ENCODE measurements at regions not wholly inside any gene's neighbourhood (a gene's known extent, or its start where the extent isn't known, plus 50 kb on each side); places are given as distances from the start of the nearest gene placed in this dataset.

DNA sequence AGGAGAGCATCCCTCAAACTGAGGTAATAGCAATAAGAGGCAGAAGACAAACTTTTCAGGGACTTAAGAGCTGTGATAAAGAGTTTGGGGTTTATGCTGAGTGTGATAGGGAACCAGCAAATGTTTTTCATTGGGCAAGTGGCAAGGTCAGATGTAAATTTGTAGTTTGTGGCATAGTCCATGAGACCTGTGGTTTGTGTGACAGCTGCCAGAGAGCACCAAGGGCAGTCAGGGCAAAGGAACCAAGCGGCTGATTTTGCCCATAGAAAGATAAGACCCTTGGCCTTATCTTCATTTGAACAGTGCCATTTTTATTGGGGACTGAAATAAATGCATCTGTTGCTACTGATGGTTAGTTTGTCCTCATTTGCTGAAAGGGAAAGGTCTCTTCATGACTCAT lies 220.3 kb downstream of the LRRN1 start:
- no peak overlapping the region for H3K4me3 ChIP-seq (ENCODE audit: low read depth, low read length)
- ChIA-PET POLR2A (no interaction called here), CTCF (no interaction called here)
- DNase-seq (ENCODE audit: low read depth, low spot score) = no peak
- TF ChIP-seq, protein P1, sequence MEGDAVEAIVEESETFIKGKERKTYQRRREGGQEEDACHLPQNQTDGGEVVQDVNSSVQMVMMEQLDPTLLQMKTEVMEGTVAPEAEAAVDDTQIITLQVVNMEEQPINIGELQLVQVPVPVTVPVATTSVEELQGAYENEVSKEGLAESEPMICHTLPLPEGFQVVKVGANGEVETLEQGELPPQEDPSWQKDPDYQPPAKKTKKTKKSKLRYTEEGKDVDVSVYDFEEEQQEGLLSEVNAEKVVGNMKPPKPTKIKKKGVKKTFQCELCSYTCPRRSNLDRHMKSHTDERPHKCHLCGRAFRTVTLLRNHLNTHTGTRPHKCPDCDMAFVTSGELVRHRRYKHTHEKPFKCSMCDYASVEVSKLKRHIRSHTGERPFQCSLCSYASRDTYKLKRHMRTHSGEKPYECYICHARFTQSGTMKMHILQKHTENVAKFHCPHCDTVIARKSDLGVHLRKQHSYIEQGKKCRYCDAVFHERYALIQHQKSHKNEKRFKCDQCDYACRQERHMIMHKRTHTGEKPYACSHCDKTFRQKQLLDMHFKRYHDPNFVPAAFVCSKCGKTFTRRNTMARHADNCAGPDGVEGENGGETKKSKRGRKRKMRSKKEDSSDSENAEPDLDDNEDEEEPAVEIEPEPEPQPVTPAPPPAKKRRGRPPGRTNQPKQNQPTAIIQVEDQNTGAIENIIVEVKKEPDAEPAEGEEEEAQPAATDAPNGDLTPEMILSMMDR (IDR thresholded peaks at IDR 0.05; ENCODE audit: low read depth, low read length) = no peak
- no peaks in the 10 kb centered on the region for H3K27me3 ChIP-seq (ENCODE audit: control insufficient read depth, insufficient read depth, low read length)
- H3K27ac ChIP-seq (ENCODE audit: low read depth, low read length) = no peak overlapping the region
- H3K9me3 ChIP-seq (ENCODE audit: control insufficient read depth, insufficient read depth, low read length) = peaks cover 4% of the 10 kb centered on the region; the same call in 1 of the 2 replicates

DNA sequence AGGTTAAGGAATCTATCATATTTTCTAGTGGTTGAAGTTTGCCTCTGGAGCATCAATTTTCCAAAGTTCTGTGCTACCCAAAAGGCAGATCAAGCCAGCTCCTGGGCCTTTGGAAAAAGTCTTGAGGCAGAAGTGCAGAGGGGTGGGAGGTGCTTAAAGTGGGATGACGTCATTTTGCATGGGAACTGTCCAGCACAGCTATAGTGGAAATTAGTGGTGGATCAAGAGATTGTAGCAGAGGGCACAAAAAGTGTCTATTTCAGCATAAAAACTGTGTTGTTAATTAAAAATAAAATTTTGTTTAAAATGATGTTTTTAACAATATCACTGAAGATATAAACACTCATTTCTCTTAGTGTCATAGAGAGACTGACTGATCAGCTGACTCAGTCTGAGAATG lies 221.9 kb downstream of the LRRN1 start:
- ChIA-PET POLR2A (no interaction called here), CTCF (no interaction called here)
- no peak for DNase-seq (ENCODE audit: low read depth, low spot score)
- no peak overlapping the region for H3K27ac ChIP-seq (ENCODE audit: low read depth, low read length)
- TF ChIP-seq, protein P1 (IDR thresholded peaks at IDR 0.05; ENCODE audit: low read depth, low read length) = no peak
- H3K4me3 ChIP-seq (ENCODE audit: low read depth, low read length) = no peak overlapping the region
- H3K27me3 ChIP-seq (ENCODE audit: control insufficient read depth, insufficient read depth, low read length) = no peaks in the 10 kb centered on the region
- peaks cover 4% of the 10 kb centered on the region; the same call in 1 of the 2 replicates for H3K9me3 ChIP-seq (ENCODE audit: control insufficient read depth, insufficient read depth, low read length)

DNA sequence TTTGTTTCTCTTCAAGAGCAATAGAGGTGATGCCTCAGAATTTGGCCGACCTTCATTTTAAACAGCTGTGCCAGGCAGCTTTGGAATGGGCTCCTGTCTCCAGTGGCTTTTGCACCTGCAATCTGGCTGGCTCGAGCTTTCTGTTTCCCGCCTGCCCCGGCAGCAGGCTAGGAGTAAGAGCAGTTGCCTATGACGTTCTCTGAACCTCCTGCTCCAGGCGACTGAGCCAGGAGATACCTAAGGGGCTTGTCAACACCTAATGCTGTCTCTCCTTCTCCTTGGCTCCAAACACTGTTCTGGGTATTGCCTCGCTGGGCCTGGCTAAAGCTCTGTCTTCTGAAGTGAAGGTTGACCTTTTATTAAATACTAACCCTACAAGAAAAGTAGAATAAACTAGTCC lies 229.9 kb downstream of the LRRN1 start:
- TF ChIP-seq, protein P1 (IDR thresholded peaks at IDR 0.05; ENCODE audit: low read depth, low read length) = no peak

DNA sequence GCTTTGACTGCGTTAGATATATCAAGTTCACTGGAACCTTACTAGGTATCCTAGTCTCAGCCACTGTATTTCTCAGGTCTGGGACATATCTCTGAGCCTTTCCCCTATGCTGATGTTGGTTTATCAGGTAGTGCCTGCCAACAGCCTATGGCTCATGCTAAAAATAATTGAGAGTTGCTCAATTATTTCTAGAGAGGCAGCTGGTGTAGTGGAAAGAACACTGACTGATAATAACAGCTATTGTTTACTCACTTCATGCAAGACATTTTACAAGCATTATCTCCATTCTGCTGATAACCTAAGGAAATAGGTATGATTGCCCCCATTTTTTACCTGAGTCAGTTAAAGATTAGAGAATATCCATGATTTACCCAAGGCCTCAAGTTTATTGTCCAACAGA lies 231.4 kb downstream of the LRRN1 start:
- no peak for DNase-seq (ENCODE audit: low read depth, low spot score)
- ChIA-PET CTCF (no interaction called here), POLR2A (no interaction called here)
- Histone ChIP-seq H3K4me3 (ENCODE audit: low read depth, low read length) (no peak overlapping the region), H3K9me3 (ENCODE audit: control insufficient read depth, insufficient read depth, low read length) (peaks cover 15% of the 10 kb centered on the region), H3K27me3 (ENCODE audit: control insufficient read depth, insufficient read depth, low read length) (no peaks in the 10 kb centered on the region), H3K27ac (ENCODE audit: low read depth, low read length) (no peak overlapping the region)
- TF ChIP-seq, protein P1 (IDR thresholded peaks at IDR 0.05; ENCODE audit: low read depth, low read length) = no peak

More for the DNA sequence above, 229.9 kb downstream of the LRRN1 start:
- no peak overlapping the region for H3K4me3 ChIP-seq (ENCODE audit: low read depth, low read length)
- no peak for DNase-seq (ENCODE audit: low read depth, low spot score)
- H3K27ac ChIP-seq (ENCODE audit: low read depth, low read length) = no peak overlapping the region
- H3K27me3 ChIP-seq (ENCODE audit: control insufficient read depth, insufficient read depth, low read length) = no peaks in the 10 kb centered on the region
- H3K9me3 ChIP-seq (ENCODE audit: control insufficient read depth, insufficient read depth, low read length) = peaks cover 15% of the 10 kb centered on the region
- ChIA-PET POLR2A (no interaction called here), CTCF (no interaction called here)

DNA sequence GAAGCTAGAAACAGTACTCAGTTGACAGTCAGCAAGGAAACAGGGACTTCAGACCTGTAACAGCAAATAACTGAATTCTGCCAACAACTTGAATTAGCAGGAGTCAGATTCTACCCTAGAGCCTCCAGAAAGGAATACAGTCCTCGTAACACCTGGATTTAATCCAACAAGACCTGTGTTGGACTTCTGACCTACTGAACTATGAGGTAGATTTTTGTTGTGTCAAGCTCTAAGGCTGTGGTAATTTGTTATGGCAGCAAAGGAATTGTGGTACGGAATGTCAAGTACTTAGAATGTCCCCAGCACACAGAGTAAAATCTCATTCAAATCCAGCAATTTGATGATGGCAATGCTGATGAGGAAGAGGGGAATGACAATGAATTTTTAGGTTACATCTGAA lies 234.1 kb downstream of the LRRN1 start:
- TF ChIP-seq, protein P1 (IDR thresholded peaks at IDR 0.05; ENCODE audit: low read depth, low read length) = no peak
- no peaks in the 10 kb centered on the region for H3K27me3 ChIP-seq (ENCODE audit: control insufficient read depth, insufficient read depth, low read length)
- CTCF ChIA-PET = no interaction called here
- H3K4me3 ChIP-seq (ENCODE audit: low read depth, low read length) = no peak overlapping the region
- DNase-seq (ENCODE audit: low read depth, low spot score) = no peak
- POLR2A ChIA-PET = no interaction called here
- H3K9me3 ChIP-seq (ENCODE audit: control insufficient read depth, insufficient read depth, low read length) = peaks cover 17% of the 10 kb centered on the region
- no peak overlapping the region for H3K27ac ChIP-seq (ENCODE audit: low read depth, low read length)

Measured in AG04450 (cell line).